Islet precursor cell (in vitro differentiated cells): ENCODE measurements at regions not wholly inside any gene's neighbourhood (a gene's known extent, or its start where the extent isn't known, plus 50 kb on each side); places are given as distances from the start of the nearest gene placed in this dataset.
"Not testable (repeated sequence)": the region's sequence is repeated elsewhere in the genome, so short reads cannot be mapped to it uniquely, and the experiment has no call there.

ENCODE experiments used
- DNase-seq: peaks from one replicate; pipeline ENCODE4 v3.0.0-alpha.2; 2018

- no peak for DNase-seq
Observed at GRCh38 chr3:160098261-160098908, 109.8 kb downstream of the IL12A start.

- no peak for DNase-seq
Observed at GRCh38 chr3:160098926-160099626, 110.4 kb downstream of the IL12A start.

- DNase-seq = no peak
Observed at GRCh38 chr3:160099834-160100233, 111.2 kb downstream of the IL12A start.

- no peak for DNase-seq
Observed at GRCh38 chr3:160100610-160101009, 112.0 kb downstream of the IL12A start.

- DNase-seq = not testable (repeated sequence)
Observed at GRCh38 chr3:160102001-160102400, 113.4 kb downstream of the IL12A start.

GRCh38 chr3:160103397-160103796 lies 114.8 kb downstream of the IL12A start:
- DNase-seq = no peak

GRCh38 chr3:160105907-160106584 lies 117.4 kb downstream of the IL12A start:
- DNase-seq = no peak

GRCh38 chr3:160106905-160107861 lies 118.0 kb upstream of the C3orf80 start:
- DNase-seq = peak; percentile 82

GRCh38 chr3:160108362-160108761 lies 116.9 kb upstream of the C3orf80 start:
- no peak for DNase-seq

GRCh38 chr3:160112481-160112880 lies 112.7 kb upstream of the C3orf80 start:
- no peak for DNase-seq

- no peak for DNase-seq
Observed at GRCh38 chr3:160112996-160113395, 112.2 kb upstream of the C3orf80 start.

GRCh38 chr3:160114355-160114995 lies 110.7 kb upstream of the C3orf80 start:
- no peak for DNase-seq

- no peak for DNase-seq
Observed at GRCh38 chr3:160115387-160115786, 109.8 kb upstream of the C3orf80 start.

GRCh38 chr3:160124224-160124623 lies 101.0 kb upstream of the C3orf80 start:
- no peak for DNase-seq

- DNase-seq = no peak
Observed at GRCh38 chr3:160125258-160125657, 100.0 kb upstream of the C3orf80 start.

- DNase-seq = no peak
Observed at GRCh38 chr3:160126051-160126450, 99.2 kb upstream of the C3orf80 start.

GRCh38 chr3:160126761-160127160 lies 98.5 kb upstream of the C3orf80 start:
- no peak for DNase-seq

GRCh38 chr3:160127308-160127707 lies 97.9 kb upstream of the C3orf80 start:
- no peak for DNase-seq

GRCh38 chr3:160128056-160128455 lies 97.2 kb upstream of the C3orf80 start:
- DNase-seq = no peak

- peak; percentile 55 for DNase-seq
Observed at GRCh38 chr3:160129459-160130061, 95.7 kb upstream of the C3orf80 start.

- DNase-seq = no peak
Observed at GRCh38 chr3:160130071-160130470, 95.2 kb upstream of the C3orf80 start.

GRCh38 chr3:160130950-160131349 lies 94.3 kb upstream of the C3orf80 start:
- no peak for DNase-seq
